Neural progenitor cell (in vitro differentiated cells): ENCODE measurements at regions not wholly inside any gene's neighbourhood (a gene's known extent, or its start where the extent isn't known, plus 50 kb on each side); places are given as distances from the start of the nearest gene placed in this dataset.
"Not testable (repeated sequence)": the region's sequence is repeated elsewhere in the genome, so short reads cannot be mapped to it uniquely, and the experiment has no call there.

Source experiments
- DNase-seq: peaks from one replicate; pipeline ENCODE4 v3.0.0-alpha.2; 2016; ENCODE audit warnings: low spot score
- H2AFZ ChIP-seq: fragments of 200-600 bp; sonication (generic); replicated peaks from 2 replicates; pipeline ENCODE4 v1.6.1; 2016; ENCODE audit warnings: antibody characterized with exemption
- H3F3A ChIP-seq: fragments of 200-600 bp; sonication (generic); 2 replicates; pipeline ENCODE4 v1.6.1; 2016; ENCODE audit warnings: antibody characterized with exemption, low read depth
- H3K27ac ChIP-seq: fragments of 200-600 bp; sonication (generic); 2 replicates; pipeline ENCODE4 v1.5.1; 2016; ENCODE audit warnings: mild to moderate bottlenecking
- H3K27me3 ChIP-seq: fragments of 200-600 bp; sonication (generic); 2 replicates; pipeline ENCODE4 v1.6.1; 2016; ENCODE audit warnings: mild to moderate bottlenecking, moderate library complexity
- H3K36me3 ChIP-seq: fragments of 200-600 bp; sonication (generic); 2 replicates; pipeline ENCODE4 v1.5.1; 2016
- H3K4me1 ChIP-seq: fragments of 200-600 bp; sonication (generic); 2 replicates; pipeline ENCODE4 v1.6.1; 2016; ENCODE audit warnings: mixed run types
- H3K4me2 ChIP-seq: fragments of 200-600 bp; sonication (generic); 2 replicates; pipeline ENCODE4 v1.6.1; 2016
- H3K4me3 ChIP-seq: fragments of 200-600 bp; sonication (generic); 2 replicates; pipeline ENCODE4 v1.5.1; 2016
- H3K79me2 ChIP-seq: fragments of 200-600 bp; sonication (generic); 2 replicates; pipeline ENCODE4 v1.6.1; 2016; ENCODE audit warnings: low read depth
- H3K9ac ChIP-seq: fragments of 200-600 bp; sonication (generic); 2 replicates; pipeline ENCODE4 v1.6.1; 2016
- H3K9me3 ChIP-seq: fragments of 200-600 bp; sonication (generic); 2 replicates; pipeline ENCODE4 v1.5.1; 2016; ENCODE audit warnings: low read depth
- H4K20me1 ChIP-seq: fragments of 200-600 bp; sonication (generic); 2 replicates; pipeline ENCODE4 v1.6.1; 2016; ENCODE audit warnings: low read depth
- H3K27ac Mint-ChIP-seq: 3 replicates; pipeline ENCODE4 v1.8.0; 2021; ENCODE audit warnings: mixed read lengths
- H3K27me3 Mint-ChIP-seq: 2 replicates; pipeline ENCODE4 v1.8.0; 2022; ENCODE audit warnings: low read depth, mild to moderate bottlenecking, inconsistent platforms, moderate library complexity, mixed read lengths; ENCODE audit not compliant: insufficient read depth
- H3K36me3 Mint-ChIP-seq: 3 replicates; pipeline ENCODE4 v1.8.0; 2021; ENCODE audit warnings: mixed read lengths
- H3K4me1 Mint-ChIP-seq: 3 replicates; pipeline ENCODE4 v1.8.0; 2021; ENCODE audit warnings: mixed read lengths
- H3K4me3 Mint-ChIP-seq: 3 replicates; pipeline ENCODE4 v1.8.0; 2021; ENCODE audit warnings: mild to moderate bottlenecking, moderate library complexity, mixed read lengths
- H3K9me3 Mint-ChIP-seq: 3 replicates; pipeline ENCODE4 v1.8.0; 2020; ENCODE audit warnings: mixed read lengths
- EZH2 ChIP-seq: fragments of 200-600 bp; sonication (generic); IDR thresholded peaks from 2 replicates; pipeline ENCODE4 v1.6.1; 2017; ENCODE audit warnings: antibody characterized with exemption, mild to moderate bottlenecking, moderate library complexity
- EZH2phosphoT487 ChIP-seq: fragments of 200-600 bp; sonication (generic); IDR thresholded peaks from 2 replicates; pipeline ENCODE4 v1.6.1; 2017; ENCODE audit warnings: antibody characterized with exemption
- TF ChIP-seq, protein P1 (sequence below): fragments of 200-600 bp; sonication (generic); IDR thresholded peaks from 2 replicates; pipeline ENCODE4 v1.5.1; 2017; ENCODE audit warnings: antibody characterized with exemption, mild to moderate bottlenecking

DNA sequence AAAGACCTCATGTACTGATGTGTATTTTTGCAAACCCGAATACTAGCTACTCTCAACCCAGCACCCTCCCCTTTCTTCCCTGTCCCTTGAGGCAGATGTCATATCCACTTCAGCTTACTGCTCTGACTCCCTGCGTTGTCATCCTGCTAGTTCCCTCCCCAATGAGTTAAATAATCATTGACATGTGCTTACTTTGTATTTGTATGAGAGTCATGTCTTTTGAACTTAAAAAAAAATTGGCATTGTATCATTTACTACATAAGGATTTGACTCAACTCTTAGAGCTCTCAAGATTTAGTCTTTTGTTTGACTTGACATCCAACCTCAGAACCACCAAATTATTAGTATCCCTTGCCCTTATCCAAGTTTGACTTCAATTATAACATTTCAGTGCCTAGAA lies 219.7 kb upstream of the TUT7 start:
- Histone ChIP-seq H4K20me1 (no peaks in the 10 kb centered on the region), H3K9ac (no peak overlapping the region), H3K9me3 (no peaks in the 10 kb centered on the region), H3K36me3 (no peaks in the 10 kb centered on the region), H3K4me3 (no peak overlapping the region), H3F3A (no peaks in the 10 kb centered on the region), H3K4me2 (no peak overlapping the region), H3K27ac (no peak overlapping the region), H3K4me1 (peaks cover 12% of the 10 kb centered on the region), H2AFZ (no peak overlapping the region), H3K79me2 (no peaks in the 10 kb centered on the region), H3K27me3 (no peaks in the 10 kb centered on the region)
- peaks cover 13% of the 10 kb centered on the region for H3K4me1 Mint-ChIP-seq
- no peak overlapping the region for H3K4me3 Mint-ChIP-seq
- H3K27ac Mint-ChIP-seq, result no peak overlapping the region
- peaks cover 9% of the 10 kb centered on the region for H3K9me3 Mint-ChIP-seq
- no peaks in the 10 kb centered on the region for H3K36me3 Mint-ChIP-seq
- TF ChIP-seq EZH2phosphoT487 (no peak), EZH2 (no peak)
- TF ChIP-seq, protein P1, sequence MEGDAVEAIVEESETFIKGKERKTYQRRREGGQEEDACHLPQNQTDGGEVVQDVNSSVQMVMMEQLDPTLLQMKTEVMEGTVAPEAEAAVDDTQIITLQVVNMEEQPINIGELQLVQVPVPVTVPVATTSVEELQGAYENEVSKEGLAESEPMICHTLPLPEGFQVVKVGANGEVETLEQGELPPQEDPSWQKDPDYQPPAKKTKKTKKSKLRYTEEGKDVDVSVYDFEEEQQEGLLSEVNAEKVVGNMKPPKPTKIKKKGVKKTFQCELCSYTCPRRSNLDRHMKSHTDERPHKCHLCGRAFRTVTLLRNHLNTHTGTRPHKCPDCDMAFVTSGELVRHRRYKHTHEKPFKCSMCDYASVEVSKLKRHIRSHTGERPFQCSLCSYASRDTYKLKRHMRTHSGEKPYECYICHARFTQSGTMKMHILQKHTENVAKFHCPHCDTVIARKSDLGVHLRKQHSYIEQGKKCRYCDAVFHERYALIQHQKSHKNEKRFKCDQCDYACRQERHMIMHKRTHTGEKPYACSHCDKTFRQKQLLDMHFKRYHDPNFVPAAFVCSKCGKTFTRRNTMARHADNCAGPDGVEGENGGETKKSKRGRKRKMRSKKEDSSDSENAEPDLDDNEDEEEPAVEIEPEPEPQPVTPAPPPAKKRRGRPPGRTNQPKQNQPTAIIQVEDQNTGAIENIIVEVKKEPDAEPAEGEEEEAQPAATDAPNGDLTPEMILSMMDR, result no peak
- DNase-seq, result no peak
- no peaks in the 10 kb centered on the region for H3K27me3 Mint-ChIP-seq

DNA sequence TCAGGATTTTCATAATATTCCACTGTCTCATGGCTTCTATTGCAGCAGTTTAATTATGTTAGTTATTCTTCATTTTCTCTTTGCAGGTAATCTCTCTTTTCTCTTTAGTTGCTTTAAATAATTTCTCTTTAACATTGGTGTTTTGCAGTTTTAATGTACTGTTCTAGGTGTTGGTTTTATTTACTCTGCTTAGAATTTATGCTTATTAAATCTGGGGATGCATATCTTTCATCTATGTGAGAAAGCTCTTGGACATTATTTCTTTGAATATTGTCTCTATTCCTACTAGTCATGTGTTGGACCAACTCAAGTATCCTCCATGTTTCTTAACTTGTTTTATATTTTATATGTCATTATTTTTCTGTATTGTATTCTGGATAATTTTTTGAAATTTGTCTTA lies 218.7 kb upstream of the TUT7 start:
- H3K79me2 ChIP-seq, result no peaks in the 10 kb centered on the region
- no peaks in the 10 kb centered on the region for H4K20me1 ChIP-seq
- no peak overlapping the region for H2AFZ ChIP-seq
- H3K27ac ChIP-seq, result no peak overlapping the region
- H3K4me1 ChIP-seq, result peaks cover 7% of the 10 kb centered on the region
- no peak overlapping the region for H3K27ac Mint-ChIP-seq
- no peaks in the 10 kb centered on the region for H3F3A ChIP-seq
- peaks cover 8% of the 10 kb centered on the region for H3K4me1 Mint-ChIP-seq
- H3K36me3 ChIP-seq, result no peaks in the 10 kb centered on the region
- H3K27me3 Mint-ChIP-seq, result no peaks in the 10 kb centered on the region
- DNase-seq, result no peak
- H3K9me3 ChIP-seq, result no peaks in the 10 kb centered on the region
- no peaks in the 10 kb centered on the region for H3K27me3 ChIP-seq
- no peak overlapping the region for H3K4me3 Mint-ChIP-seq
- H3K4me2 ChIP-seq, result no peak overlapping the region
- H3K36me3 Mint-ChIP-seq, result no peaks in the 10 kb centered on the region
- peaks cover 13% of the 10 kb centered on the region for H3K9me3 Mint-ChIP-seq
- TF ChIP-seq EZH2 (no peak), EZH2phosphoT487 (no peak)
- no peak overlapping the region for H3K9ac ChIP-seq
- H3K4me3 ChIP-seq, result no peak overlapping the region

DNA sequence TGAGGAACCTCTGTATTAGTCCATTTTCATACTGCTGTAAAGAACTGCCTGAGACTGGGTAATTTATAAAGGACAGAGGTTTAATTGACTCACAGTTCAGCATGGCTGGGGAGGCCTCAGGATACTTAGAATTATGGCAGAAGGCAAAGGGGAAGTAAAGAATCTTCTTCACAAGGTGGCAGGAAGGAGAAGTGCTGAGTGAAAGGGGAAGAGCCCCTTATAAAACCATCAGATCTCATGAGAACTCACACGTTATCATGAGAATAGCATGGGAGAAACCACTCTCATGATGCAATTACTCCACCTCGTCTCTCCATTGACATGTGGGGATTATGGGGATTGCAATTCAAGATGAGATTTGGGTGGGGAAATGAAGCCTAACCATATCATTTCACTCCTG lies 211.4 kb upstream of the TUT7 start:
- H3K4me1 Mint-ChIP-seq, H3K79me2 ChIP-seq: not testable (repeated sequence)

DNA sequence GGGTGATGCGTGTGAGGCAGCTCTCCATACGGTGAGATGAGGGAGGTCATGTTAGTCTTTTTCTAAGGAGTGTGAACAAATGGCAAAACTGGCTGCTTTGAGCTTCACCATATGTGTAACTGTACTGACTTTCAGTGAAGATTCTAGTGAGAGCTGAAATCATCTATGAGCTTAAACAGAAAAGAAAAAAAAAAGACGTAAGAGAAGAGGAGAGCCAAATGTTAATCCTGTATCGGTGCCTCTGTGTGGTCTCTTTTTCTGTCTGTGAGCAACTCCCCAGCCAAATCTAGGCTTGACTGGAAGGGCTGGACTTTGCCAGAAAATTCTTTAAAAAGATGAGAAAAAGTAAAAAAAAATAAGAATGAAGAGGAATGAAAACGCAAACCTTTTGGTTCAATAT lies 209.7 kb upstream of the TUT7 start:
- Histone ChIP-seq H3F3A (no peaks in the 10 kb centered on the region), H3K27me3 (no peaks in the 10 kb centered on the region), H3K9me3 (no peaks in the 10 kb centered on the region), H3K4me3 (no peak overlapping the region), H3K4me1 (no peaks in the 10 kb centered on the region), H2AFZ (no peak overlapping the region), H4K20me1 (no peaks in the 10 kb centered on the region), H3K9ac (no peak overlapping the region), H3K27ac (no peak overlapping the region), H3K79me2 (no peaks in the 10 kb centered on the region), H3K36me3 (no peaks in the 10 kb centered on the region), H3K4me2 (no peak overlapping the region)
- peaks cover 2% of the 10 kb centered on the region for H3K4me1 Mint-ChIP-seq
- no peak overlapping the region for H3K4me3 Mint-ChIP-seq
- DNase-seq, result no peak
- peaks cover 20% of the 10 kb centered on the region for H3K9me3 Mint-ChIP-seq
- no peaks in the 10 kb centered on the region for H3K36me3 Mint-ChIP-seq
- peaks cover 2% of the 10 kb centered on the region for H3K27me3 Mint-ChIP-seq
- no peak overlapping the region for H3K27ac Mint-ChIP-seq
- TF ChIP-seq EZH2phosphoT487 (no peak), EZH2 (no peak)
- TF ChIP-seq, protein P1, result no peak

More for the DNA sequence above, 211.4 kb upstream of the TUT7 start:
- H3F3A ChIP-seq, H3K27ac Mint-ChIP-seq, H3K4me1 ChIP-seq, H3K4me3 ChIP-seq, H4K20me1 ChIP-seq, H3K9ac ChIP-seq, H3K36me3 Mint-ChIP-seq, H3K9me3 ChIP-seq, H3K4me2 ChIP-seq, H3K27me3 ChIP-seq, H3K27ac ChIP-seq, H2AFZ ChIP-seq, H3K36me3 ChIP-seq, DNase-seq, H3K27me3 Mint-ChIP-seq: not testable (repeated sequence)
- H3K9me3 Mint-ChIP-seq, result peaks cover 23% of the 10 kb centered on the region
- H3K4me3 Mint-ChIP-seq, result peak overlapping the region; percentile 23
